ENCODE measurements at regions not wholly inside any gene's neighbourhood (a gene's known extent, or its start where the extent isn't known, plus 50 kb on each side); places are given as distances from the start of the nearest gene placed in this dataset.

GRCh38 chr7:116621649-116622048, 50.3 kb upstream of the MET start:
- TF ChIP-seq, protein P1, sequence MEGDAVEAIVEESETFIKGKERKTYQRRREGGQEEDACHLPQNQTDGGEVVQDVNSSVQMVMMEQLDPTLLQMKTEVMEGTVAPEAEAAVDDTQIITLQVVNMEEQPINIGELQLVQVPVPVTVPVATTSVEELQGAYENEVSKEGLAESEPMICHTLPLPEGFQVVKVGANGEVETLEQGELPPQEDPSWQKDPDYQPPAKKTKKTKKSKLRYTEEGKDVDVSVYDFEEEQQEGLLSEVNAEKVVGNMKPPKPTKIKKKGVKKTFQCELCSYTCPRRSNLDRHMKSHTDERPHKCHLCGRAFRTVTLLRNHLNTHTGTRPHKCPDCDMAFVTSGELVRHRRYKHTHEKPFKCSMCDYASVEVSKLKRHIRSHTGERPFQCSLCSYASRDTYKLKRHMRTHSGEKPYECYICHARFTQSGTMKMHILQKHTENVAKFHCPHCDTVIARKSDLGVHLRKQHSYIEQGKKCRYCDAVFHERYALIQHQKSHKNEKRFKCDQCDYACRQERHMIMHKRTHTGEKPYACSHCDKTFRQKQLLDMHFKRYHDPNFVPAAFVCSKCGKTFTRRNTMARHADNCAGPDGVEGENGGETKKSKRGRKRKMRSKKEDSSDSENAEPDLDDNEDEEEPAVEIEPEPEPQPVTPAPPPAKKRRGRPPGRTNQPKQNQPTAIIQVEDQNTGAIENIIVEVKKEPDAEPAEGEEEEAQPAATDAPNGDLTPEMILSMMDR (IDR thresholded peaks at IDR 0.05) = no peak
- Histone ChIP-seq H3K9me3 (no peaks in the 10 kb centered on the region), H3K27ac (no peak overlapping the region), H3K4me1 (no peaks in the 10 kb centered on the region), H3K4me3 (no peak overlapping the region), H3K36me3 (ENCODE audit: insufficient read depth in 1 of 2, low read depth in 1 of 2) (no peaks in the 10 kb centered on the region), H3K27me3 (ENCODE audit: insufficient read depth in 3 of 3, low read length in 2 of 3) (no peaks in the 10 kb centered on the region)
- 83 to 88% (median 85%) methylated on average over 5 of the region's 5 CpGs for WGBS, 3 donors
- DNase-seq (no peak), ATAC-seq (no peak)
- intact Hi-C loops (cut with DNase I) = no loop called here

All from psoas muscle (tissue), 7 donors.